Calu3 (cell line): ENCODE measurements at regions not wholly inside any gene's neighbourhood (a gene's known extent, or its start where the extent isn't known, plus 50 kb on each side); places are given as distances from the start of the nearest gene placed in this dataset.

Experiments
- BruUV-seq: library from RNA; stranded (reverse); fragments of 400-500 nt; replicated peaks from 2 replicates; lab custom pipeline; 2021; lab: Mats Ljungman, UMichigan
- CTCF ChIA-PET: fragments of 300-600 bp; sonication (Branson Sonifier 250); formaldehyde crosslinking; loops from one replicate; lab custom pipeline; 2022; ENCODE audit warnings: antibody characterized with exemption; lab: Charles Lee
- DNase-seq: peaks from one replicate; pipeline ENCODE4 v3.0.0; 2022
- H3K27ac Mint-ChIP-seq: one replicate; pipeline ENCODE4 v1.8.0; 2022; ENCODE audit warnings: mixed read lengths; ENCODE audit not compliant: unreplicated experiment
- H3K27me3 Mint-ChIP-seq: one replicate; pipeline ENCODE4 v1.8.0; 2022; ENCODE audit warnings: mixed read lengths; ENCODE audit not compliant: unreplicated experiment
- H3K36me3 Mint-ChIP-seq: one replicate; pipeline ENCODE4 v1.8.0; 2022; ENCODE audit warnings: mild to moderate bottlenecking, moderate library complexity, mixed read lengths; ENCODE audit not compliant: insufficient read depth, unreplicated experiment
- H3K4me1 Mint-ChIP-seq: one replicate; pipeline ENCODE4 v1.8.0; 2022; ENCODE audit warnings: mild to moderate bottlenecking, low read depth, mixed read lengths; ENCODE audit not compliant: unreplicated experiment
- H3K4me3 Mint-ChIP-seq: one replicate; pipeline ENCODE4 v1.8.0; 2022; ENCODE audit warnings: mild to moderate bottlenecking, low read depth, moderate library complexity, mixed read lengths; ENCODE audit not compliant: unreplicated experiment
- H3K9me3 Mint-ChIP-seq: one replicate; pipeline ENCODE4 v1.8.0; 2022; ENCODE audit warnings: low read depth, mixed read lengths; ENCODE audit not compliant: unreplicated experiment
- CTCF ChIP-seq: fragments of 200-600 bp; IDR thresholded peaks from one replicate; pipeline ENCODE4 v1.8.0; 2022; ENCODE audit warnings: antibody characterized with exemption; ENCODE audit not compliant: unreplicated experiment
- intact Hi-C: fragments of 100-400 bp; cut with micrococcal nuclease; formaldehyde crosslinking; loops from one replicate; pipeline ENCODE4 v1.10.0; 2022; ENCODE audit not compliant: unreplicated experiment

DNA sequence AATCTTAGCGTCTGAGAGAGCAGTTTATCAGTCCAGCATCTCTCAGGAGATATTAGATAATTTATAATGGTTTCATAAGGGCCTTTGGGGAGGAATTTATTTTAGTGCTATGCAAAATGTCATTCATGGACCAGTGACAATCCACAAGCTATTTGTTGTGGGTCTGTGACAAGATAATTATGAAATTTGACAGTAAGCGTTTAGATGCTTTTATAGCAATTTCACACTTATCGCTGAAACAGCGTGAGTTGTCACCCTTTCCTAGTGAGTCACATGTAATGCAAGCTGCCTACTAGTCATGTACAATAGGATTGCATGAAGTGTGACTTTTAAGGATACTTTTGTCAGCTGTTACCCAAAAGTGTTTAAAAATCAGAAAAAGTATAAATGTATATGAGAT is 315.6 kb upstream of the THBS1 start:
- CTCF ChIA-PET: interaction anchor here (0.8 kb wide), 1 partner anchor 76 kb away, joined by 3 read pairs; no protein-coding TSS in a partner anchor
- no peak overlapping the region for H3K27ac Mint-ChIP-seq
- H3K4me1 Mint-ChIP-seq: peaks cover 2% of the 10 kb centered on the region
- no peaks in the 10 kb centered on the region for H3K9me3 Mint-ChIP-seq
- intact Hi-C loops: no loop called here
- no peak overlapping the region for H3K4me3 Mint-ChIP-seq
- no peaks in the 10 kb centered on the region for H3K27me3 Mint-ChIP-seq
- BruUV-seq: no TSS peak
- no peaks in the 10 kb centered on the region for H3K36me3 Mint-ChIP-seq
- no peak for TF ChIP-seq CTCF
- no peak for DNase-seq

DNA sequence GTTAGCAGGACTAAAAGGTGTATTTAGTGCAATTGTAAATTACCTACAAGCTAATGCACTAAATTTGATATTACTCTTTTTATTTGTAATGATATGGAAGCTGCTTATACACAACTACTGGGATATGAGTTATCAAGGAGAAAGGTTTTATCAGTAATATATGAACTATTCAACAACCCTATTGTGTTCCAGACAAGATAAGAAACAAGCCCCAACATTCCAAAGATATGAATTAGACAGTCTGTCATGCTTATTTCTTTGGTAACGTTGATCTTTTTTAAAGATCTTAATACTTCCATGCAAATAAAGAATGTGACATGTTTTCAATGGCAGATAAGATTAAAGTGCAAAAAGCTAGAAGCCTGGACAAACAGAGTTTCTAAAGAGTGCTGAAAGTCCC is 314.0 kb upstream of the THBS1 start:
- intact Hi-C loops: no loop called here
- Mint-ChIP-seq H3K4me1 (peaks cover 15% of the 10 kb centered on the region), H3K4me3 (no peak overlapping the region)

GRCh38 chr15:39267685-39268084 is 313.2 kb upstream of the THBS1 start:
- no peaks in the 10 kb centered on the region for H3K9me3 Mint-ChIP-seq
- peaks cover 15% of the 10 kb centered on the region for H3K4me1 Mint-ChIP-seq
- DNase-seq: no peak
- no TSS peak for BruUV-seq
- H3K4me3 Mint-ChIP-seq: no peak overlapping the region
- no peaks in the 10 kb centered on the region for H3K27me3 Mint-ChIP-seq
- H3K27ac Mint-ChIP-seq: no peak overlapping the region
- CTCF ChIA-PET: no interaction called here
- TF ChIP-seq CTCF: no peak
- no peaks in the 10 kb centered on the region for H3K36me3 Mint-ChIP-seq
- intact Hi-C loops: no loop called here

More for the DNA sequence above, 314.0 kb upstream of the THBS1 start:
- Mint-ChIP-seq H3K36me3 (no peaks in the 10 kb centered on the region), H3K27ac (no peak overlapping the region), H3K9me3 (no peaks in the 10 kb centered on the region), H3K27me3 (no peaks in the 10 kb centered on the region)
- CTCF ChIA-PET: no interaction called here
- no peak for TF ChIP-seq CTCF
- no peak for DNase-seq
- no TSS peak for BruUV-seq

DNA sequence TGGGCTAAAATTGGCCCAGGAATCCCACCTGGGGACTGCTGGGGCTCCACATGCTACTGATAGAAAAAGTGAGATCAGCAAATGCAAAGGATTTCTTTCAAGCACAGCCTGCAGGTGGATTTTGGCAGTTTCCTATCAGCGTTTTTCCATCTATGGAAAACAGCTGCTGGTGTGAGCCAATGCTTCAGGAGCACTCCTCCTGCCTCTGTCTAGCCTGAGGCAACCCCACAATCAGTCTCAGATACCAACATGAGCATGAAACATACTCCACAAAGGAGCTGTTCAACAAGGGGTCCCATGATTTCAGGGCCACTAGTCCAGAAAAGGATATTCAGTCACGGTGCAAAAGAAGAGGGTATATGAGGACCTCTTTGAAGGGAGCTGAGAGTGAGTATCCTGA is 311.5 kb upstream of the THBS1 start:
- no peaks in the 10 kb centered on the region for H3K9me3 Mint-ChIP-seq
- CTCF ChIA-PET: no interaction called here
- BruUV-seq: no TSS peak
- intact Hi-C loops: no loop called here
- H3K36me3 Mint-ChIP-seq: no peaks in the 10 kb centered on the region
- H3K27ac Mint-ChIP-seq: no peak overlapping the region
- peaks cover 15% of the 10 kb centered on the region for H3K4me1 Mint-ChIP-seq
- H3K4me3 Mint-ChIP-seq: no peak overlapping the region
- TF ChIP-seq CTCF: no peak
- no peak for DNase-seq
- no peaks in the 10 kb centered on the region for H3K27me3 Mint-ChIP-seq
